OCI-LY1 (cell line): ENCODE measurements at regions not wholly inside any gene's neighbourhood (a gene's known extent, or its start where the extent isn't known, plus 50 kb on each side); places are given as distances from the start of the nearest gene placed in this dataset.

Experiments used
- EZH2 ChIP-seq: fragments of 200-600 bp; sonication (generic), shearing (Covaris generic); IDR thresholded peaks from 2 replicates; pipeline ENCODE4 v1.8.0; 2017; ENCODE audit warnings: borderline replicate concordance, mixed run types, mild to moderate bottlenecking, antibody characterized with exemption, low read length, moderate library complexity, mixed read lengths
- TF ChIP-seq, protein P1 (sequence below): fragments of 200-600 bp; sonication (generic), shearing (Covaris generic); IDR thresholded peaks from 2 replicates; pipeline ENCODE4 v1.5.1; 2017; ENCODE audit warnings: mild to moderate bottlenecking, antibody characterized with exemption, low read length, moderate library complexity, mixed read lengths

DNA sequence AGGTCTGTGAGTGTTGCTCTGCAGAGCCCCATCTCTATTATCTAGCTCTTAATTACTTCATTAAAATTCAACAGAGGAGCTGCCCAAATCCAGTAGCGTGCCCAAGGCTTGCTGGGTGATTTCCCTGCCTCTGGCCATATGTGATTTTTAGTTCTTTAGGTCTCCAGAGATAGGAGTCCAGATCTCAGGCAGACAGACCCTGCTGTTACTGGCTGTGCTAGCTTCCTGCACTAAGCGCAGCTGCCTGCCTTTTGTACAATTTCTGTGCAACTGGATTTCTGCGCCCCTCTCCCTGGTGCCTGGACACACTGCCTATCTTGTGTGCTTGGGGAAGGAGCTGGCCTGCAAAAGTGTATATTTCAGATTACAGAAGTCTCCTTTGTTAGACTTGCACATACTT, 136.5 kb downstream of the TDRD15 start:
- TF ChIP-seq, protein P1, sequence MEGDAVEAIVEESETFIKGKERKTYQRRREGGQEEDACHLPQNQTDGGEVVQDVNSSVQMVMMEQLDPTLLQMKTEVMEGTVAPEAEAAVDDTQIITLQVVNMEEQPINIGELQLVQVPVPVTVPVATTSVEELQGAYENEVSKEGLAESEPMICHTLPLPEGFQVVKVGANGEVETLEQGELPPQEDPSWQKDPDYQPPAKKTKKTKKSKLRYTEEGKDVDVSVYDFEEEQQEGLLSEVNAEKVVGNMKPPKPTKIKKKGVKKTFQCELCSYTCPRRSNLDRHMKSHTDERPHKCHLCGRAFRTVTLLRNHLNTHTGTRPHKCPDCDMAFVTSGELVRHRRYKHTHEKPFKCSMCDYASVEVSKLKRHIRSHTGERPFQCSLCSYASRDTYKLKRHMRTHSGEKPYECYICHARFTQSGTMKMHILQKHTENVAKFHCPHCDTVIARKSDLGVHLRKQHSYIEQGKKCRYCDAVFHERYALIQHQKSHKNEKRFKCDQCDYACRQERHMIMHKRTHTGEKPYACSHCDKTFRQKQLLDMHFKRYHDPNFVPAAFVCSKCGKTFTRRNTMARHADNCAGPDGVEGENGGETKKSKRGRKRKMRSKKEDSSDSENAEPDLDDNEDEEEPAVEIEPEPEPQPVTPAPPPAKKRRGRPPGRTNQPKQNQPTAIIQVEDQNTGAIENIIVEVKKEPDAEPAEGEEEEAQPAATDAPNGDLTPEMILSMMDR = no peak
- no peak for TF ChIP-seq EZH2
